ENCODE measurements at regions not wholly inside any gene's neighbourhood (a gene's known extent, or its start where the extent isn't known, plus 50 kb on each side); places are given as distances from the start of the nearest gene placed in this dataset.

GRCh38 chr9:108093773-108094675, 604.5 kb upstream of the KLF4 start:
- no peak for DNase-seq (ENCODE audit: low read depth)
- TF ChIP-seq CTCF (IDR thresholded peaks at IDR 0.05; ENCODE audit: insufficient read depth, low read depth, low read length, missing control alignments): no peak
- H3K4me3 ChIP-seq (ENCODE audit: low read depth, low read length): no peak overlapping the region

GRCh38 chr9:108088916-108089315, 599.3 kb upstream of the KLF4 start:
- no peak for DNase-seq (ENCODE audit: low read depth)
- no peak overlapping the region for H3K4me3 ChIP-seq (ENCODE audit: low read depth, low read length)
- no peak for TF ChIP-seq CTCF (IDR thresholded peaks at IDR 0.05; ENCODE audit: insufficient read depth, low read depth, low read length, missing control alignments)

- no peak overlapping the region for H3K4me3 ChIP-seq (ENCODE audit: low read depth, low read length)
- TF ChIP-seq CTCF (IDR thresholded peaks at IDR 0.05; ENCODE audit: insufficient read depth, low read depth, low read length, missing control alignments): no peak
- no peak for DNase-seq (ENCODE audit: low read depth)
Observed at GRCh38 chr9:108087781-108088180, 598.2 kb upstream of the KLF4 start.

DNA sequence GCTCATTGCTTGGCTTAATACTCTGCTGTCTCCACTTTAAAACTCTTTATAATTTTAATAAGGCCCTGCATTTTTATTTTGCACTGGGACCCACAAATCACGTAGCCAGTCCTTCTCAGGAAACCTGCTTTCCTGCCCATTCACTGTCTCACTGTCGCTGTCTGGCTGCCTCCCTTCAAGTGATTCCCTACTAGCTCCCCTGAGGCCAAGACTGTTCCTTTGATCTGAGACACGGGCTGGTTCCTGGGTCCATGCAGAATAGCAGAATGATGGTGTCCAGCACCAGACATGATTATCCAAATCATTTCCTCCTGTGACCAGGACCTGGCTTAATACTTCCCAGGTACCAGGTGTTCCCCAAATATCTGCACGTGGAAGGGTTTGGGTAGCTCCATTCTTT, 597.1 kb upstream of the KLF4 start:
- DNase-seq (ENCODE audit: low read depth): no peak
- H3K4me3 ChIP-seq (ENCODE audit: low read depth, low read length): no peak overlapping the region
- no peak for TF ChIP-seq CTCF (IDR thresholded peaks at IDR 0.05; ENCODE audit: insufficient read depth, low read depth, low read length, missing control alignments)

DNA sequence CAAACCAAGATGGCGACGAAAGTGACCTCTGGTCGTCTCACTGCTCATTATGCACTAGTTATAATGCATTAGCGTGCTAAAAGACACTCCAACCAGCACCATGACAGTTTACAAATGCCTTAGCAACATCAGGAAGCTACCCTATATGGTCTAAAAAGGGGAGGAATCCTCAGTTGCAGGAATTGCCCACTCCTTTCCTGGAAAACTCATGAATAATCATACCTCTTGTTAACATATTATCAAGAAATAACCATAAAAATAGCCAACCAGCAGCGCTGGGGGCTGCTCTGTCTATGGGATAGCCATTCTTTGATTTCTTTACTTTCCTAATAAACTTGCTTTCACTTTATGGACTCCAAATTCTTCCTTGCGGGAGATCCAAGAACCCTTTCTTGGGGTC, 595.7 kb upstream of the KLF4 start:
- no peak for TF ChIP-seq CTCF (IDR thresholded peaks at IDR 0.05; ENCODE audit: insufficient read depth, low read depth, low read length, missing control alignments)
- H3K4me3 ChIP-seq (ENCODE audit: low read depth, low read length): no peak overlapping the region
- no peak for DNase-seq (ENCODE audit: low read depth)

- no peak for TF ChIP-seq CTCF (IDR thresholded peaks at IDR 0.05; ENCODE audit: insufficient read depth, low read depth, low read length, missing control alignments)
- DNase-seq (ENCODE audit: low read depth): no peak
Observed at GRCh38 chr9:108083796-108084352, 594.3 kb upstream of the KLF4 start.

More at GRCh38 chr9:108083796-108084352, 594.3 kb upstream of the KLF4 start:
- no peak overlapping the region for H3K4me3 ChIP-seq (ENCODE audit: low read depth, low read length)
